H9 (cell line): ENCODE measurements at regions not wholly inside any gene's neighbourhood (a gene's known extent, or its start where the extent isn't known, plus 50 kb on each side); places are given as distances from the start of the nearest gene placed in this dataset.

Experiments
- DNase-seq: peaks from one replicate; pipeline ENCODE4 v3.0.0-alpha.2; 2017
- H2AFZ ChIP-seq: one replicate; pipeline ENCODE4 v1.6.1; 2013; ENCODE audit warnings: mild to moderate bottlenecking, low read length, control low read depth, moderate library complexity
- H2AK5ac ChIP-seq: 2 replicates; pipeline ENCODE4 v1.6.1; 2013; ENCODE audit warnings: low read length, control low read depth, mixed read lengths; ENCODE audit not compliant: insufficient read length
- H2BK120ac ChIP-seq: one replicate; pipeline ENCODE4 v1.6.1; 2013; ENCODE audit warnings: low read depth, mild to moderate bottlenecking, low read length, control low read depth, inconsistent platforms; ENCODE audit not compliant: poor library complexity, severe bottlenecking
- H2BK12ac ChIP-seq: 2 replicates; pipeline ENCODE4 v1.6.1; 2013; ENCODE audit warnings: low read length, control low read depth, mixed read lengths, low read depth; ENCODE audit not compliant: insufficient read length
- H2BK15ac ChIP-seq: 2 replicates; pipeline ENCODE4 v1.6.1; 2013; ENCODE audit warnings: low read depth, low read length, control low read depth
- H2BK20ac ChIP-seq: one replicate; pipeline ENCODE4 v1.6.1; 2013; ENCODE audit warnings: low read depth, mild to moderate bottlenecking, low read length, control low read depth, inconsistent platforms; ENCODE audit not compliant: poor library complexity, severe bottlenecking
- H2BK5ac ChIP-seq: 2 replicates; pipeline ENCODE4 v1.6.1; 2013; ENCODE audit warnings: low read length, control low read depth, mixed read lengths; ENCODE audit not compliant: insufficient read length
- H3K14ac ChIP-seq: 2 replicates; pipeline ENCODE4 v1.6.1; 2013; ENCODE audit warnings: low read length, control low read depth; ENCODE audit not compliant: insufficient read depth
- H3K18ac ChIP-seq: 2 replicates; pipeline ENCODE4 v1.6.1; 2013; ENCODE audit warnings: low read depth, mild to moderate bottlenecking, mixed read lengths, low read length, control low read depth; ENCODE audit not compliant: insufficient read length
- H3K23ac ChIP-seq: 2 replicates; pipeline ENCODE4 v1.6.1; 2013; ENCODE audit warnings: low read length, control low read depth, mixed read lengths, low read depth; ENCODE audit not compliant: insufficient read length
- H3K23me2 ChIP-seq: 2 replicates; pipeline ENCODE4 v1.6.1; 2013; ENCODE audit warnings: low read depth, mild to moderate bottlenecking, mixed read lengths, low read length, control low read depth; ENCODE audit not compliant: insufficient read length, poor library complexity, severe bottlenecking
- H3K27ac ChIP-seq: 2 replicates; pipeline ENCODE4 v1.5.1; 2013; ENCODE audit warnings: low read length, control low read depth, mixed read lengths, low read depth; ENCODE audit not compliant: insufficient read length
- H3K27me3 ChIP-seq: 2 replicates; pipeline ENCODE4 v1.6.1; 2013; ENCODE audit warnings: low read length, control low read depth, inconsistent platforms; ENCODE audit not compliant: insufficient read depth
- H3K4ac ChIP-seq: 2 replicates; pipeline ENCODE4 v1.6.1; 2013; ENCODE audit warnings: low read depth, mild to moderate bottlenecking, control low read depth, inconsistent platforms, low read length, moderate library complexity
- H3K4me1 ChIP-seq: 2 replicates; pipeline ENCODE4 v1.6.1; 2013; ENCODE audit warnings: low read length, control low read depth, inconsistent platforms; ENCODE audit not compliant: insufficient read depth
- H3K4me2 ChIP-seq: 2 replicates; pipeline ENCODE4 v1.6.1; 2013; ENCODE audit warnings: low read length, control low read depth, mixed read lengths; ENCODE audit not compliant: insufficient read length, insufficient read depth
- H3K56ac ChIP-seq: 2 replicates; pipeline ENCODE4 v1.6.1; 2013; ENCODE audit warnings: low read depth, mild to moderate bottlenecking, mixed read lengths, low read length, control low read depth; ENCODE audit not compliant: insufficient read length
- H3K79me1 ChIP-seq: 2 replicates; pipeline ENCODE4 v1.6.1; 2013; ENCODE audit warnings: low read depth, mild to moderate bottlenecking, moderate library complexity, low read length, control low read depth, inconsistent platforms; ENCODE audit not compliant: insufficient read depth, poor library complexity, severe bottlenecking
- H3K79me2 ChIP-seq: 2 replicates; pipeline ENCODE4 v1.6.1; 2013; ENCODE audit warnings: low read length, control low read depth, inconsistent platforms; ENCODE audit not compliant: insufficient read depth
- H3K9ac ChIP-seq: 2 replicates; pipeline ENCODE4 v1.6.1; 2013; ENCODE audit warnings: low read length, control low read depth, mixed read lengths; ENCODE audit not compliant: insufficient read length; ENCODE audit errors: extremely low read depth
- H3K9me3 ChIP-seq: one replicate; pipeline ENCODE4 v1.6.1; 2013; ENCODE audit warnings: low read depth, low read length, inconsistent platforms; ENCODE audit not compliant: control insufficient read depth
- H3T11ph ChIP-seq: one replicate; pipeline ENCODE4 v1.6.1; 2013; ENCODE audit warnings: mild to moderate bottlenecking, low read length, control low read depth, inconsistent platforms
- H4K20me1 ChIP-seq: one replicate; pipeline ENCODE4 v1.6.1; 2013; ENCODE audit not compliant: control insufficient read depth, insufficient read length, insufficient read depth
- H4K5ac ChIP-seq: 2 replicates; pipeline ENCODE4 v1.6.1; 2013; ENCODE audit warnings: low read depth, mild to moderate bottlenecking, mixed read lengths, low read length, control low read depth; ENCODE audit not compliant: insufficient read length
- H4K8ac ChIP-seq: replicated peaks from 2 replicates; pipeline ENCODE4 v1.6.1; 2013; ENCODE audit warnings: low read length, control low read depth, mixed read lengths, low read depth; ENCODE audit not compliant: insufficient read length
- H4K91ac ChIP-seq: 2 replicates; pipeline ENCODE4 v1.6.1; 2013; ENCODE audit warnings: low read depth, mild to moderate bottlenecking, moderate library complexity, mixed read lengths, low read length, control low read depth; ENCODE audit not compliant: insufficient read length
- H3K27ac Mint-ChIP-seq, 3 experiments: 2 replicates in 2 of 3; 3 replicates in 1 of 3; pipeline ENCODE4 v1.8.0; 2020 to 2021; ENCODE audit warnings: mixed read lengths in 3 of 3, mild to moderate bottlenecking in 1 of 3, moderate library complexity in 1 of 3
- H3K27me3 Mint-ChIP-seq: 2 replicates; pipeline ENCODE4 v1.8.0; 2021; ENCODE audit warnings: low read depth, mild to moderate bottlenecking, moderate library complexity, mixed read lengths
- H3K36me3 Mint-ChIP-seq, 3 experiments: 2 replicates in 2 of 3; 3 replicates in 1 of 3; pipeline ENCODE4 v1.8.0; 2020 to 2021; ENCODE audit warnings: low read depth in 3 of 3, mixed read lengths in 3 of 3; ENCODE audit not compliant: insufficient read depth in 1 of 3
- H3K4me1 Mint-ChIP-seq, 2 experiments: 2 replicates each; pipeline ENCODE4 v1.8.0; 2020; ENCODE audit warnings: mixed read lengths in 2 of 2
- H3K4me3 Mint-ChIP-seq, 2 experiments: 2 replicates in 1 of 2; 3 replicates in 1 of 2; pipeline ENCODE4 v1.8.0; 2020 to 2021; ENCODE audit warnings: mild to moderate bottlenecking in 2 of 2, mixed read lengths in 2 of 2, moderate library complexity in 1 of 2
- H3K9me3 Mint-ChIP-seq, 2 experiments: 2 replicates in 1 of 2; 3 replicates in 1 of 2; pipeline ENCODE4 v1.8.0; 2020; ENCODE audit warnings: mild to moderate bottlenecking in 2 of 2, mixed read lengths in 2 of 2, moderate library complexity in 1 of 2
- CTCF ChIP-seq: fragments of 200-600 bp; sonication (generic); conservative IDR thresholded peaks from 3 replicates; pipeline ENCODE4 v1.8.0; 2021; ENCODE audit warnings: antibody characterized with exemption, mild to moderate bottlenecking
- WGBS: extraction: QIAGEN DNeasy Blood & Tissue Kit; methylation state at CpG from one replicate; pipeline ENCODE4 v1.1.7; 2013; ENCODE audit warnings: missing lambda C conversion rate, low lambda C conversion rate, mixed read lengths; ENCODE audit not compliant: insufficient read length; ENCODE audit errors: extremely low coverage; 5-methylcytosine and 5-hydroxymethylcytosine counted together

- Histone ChIP-seq H2BK15ac (no peak overlapping the region), H4K20me1 (no peaks in the 10 kb centered on the region), H2BK120ac (no peak overlapping the region), H4K8ac (no peak overlapping the region), H3K27ac (no peak overlapping the region), H3K27me3 (no peaks in the 10 kb centered on the region), H3K56ac (no peak overlapping the region), H4K5ac (no peak overlapping the region), H2BK5ac (no peak overlapping the region), H4K91ac (no peak overlapping the region), H3K23me2 (no peaks in the 10 kb centered on the region), H3K18ac (no peak overlapping the region), H2BK12ac (no peak overlapping the region), H3K4me2 (no peak overlapping the region), H3K79me2 (no peaks in the 10 kb centered on the region), H2AFZ (no peak overlapping the region), H3K79me1 (no peaks in the 10 kb centered on the region), H3K14ac (no peak overlapping the region), H3K4ac (no peak overlapping the region), H2BK20ac (no peak overlapping the region), H3K9ac (no peak overlapping the region), H3K4me1 (peaks cover 4% of the 10 kb centered on the region; the same call in 1 of the 2 replicates), H3T11ph (no peak overlapping the region), H2AK5ac (no peak overlapping the region), H3K9me3 (no peaks in the 10 kb centered on the region), H3K23ac (no peak overlapping the region)
- Mint-ChIP-seq H3K27ac (no peak overlapping the region), H3K4me1 (peaks cover 25 to 27% of the 10 kb centered on the region in 2 experiments), H3K4me3 (no peak overlapping the region), H3K27me3 (no peaks in the 10 kb centered on the region; the same call in 1 of the 2 replicates), H3K36me3 (no peaks in the 10 kb centered on the region), H3K9me3 (no peaks in the 10 kb centered on the region)
- WGBS: no CpG with 5 or more reads among the region's 4 CpGs
- no peak for TF ChIP-seq CTCF
- DNase-seq: no peak
Observed at GRCh38 chrX:109845996-109846395, 112.9 kb upstream of the ACSL4 start.
